C4-2B (cell line): ENCODE measurements at regions not wholly inside any gene's neighbourhood (a gene's known extent, or its start where the extent isn't known, plus 50 kb on each side); places are given as distances from the start of the nearest gene placed in this dataset.

Source experiments
- H3K27ac ChIP-seq: fragments of 450-650 bp; 2 replicates; pipeline ENCODE4 v1.5.1; 2017
- CTCF ChIP-seq: fragments of 450-650 bp; conservative IDR thresholded peaks from 2 replicates; pipeline ENCODE4 v1.5.1; 2017; ENCODE audit warnings: mild to moderate bottlenecking
- ZFX ChIP-seq: fragments of 450-650 bp; IDR thresholded peaks from 2 replicates; pipeline ENCODE4 v1.6.1; 2017

GRCh38 chr13:105329359-105329758 lies 1206.1 kb downstream of the EFNB2 start:
- no peak overlapping the region for H3K27ac ChIP-seq
- TF ChIP-seq ZFX (no peak), CTCF (no peak)

- no peak overlapping the region for H3K27ac ChIP-seq
- no peak for TF ChIP-seq CTCF
- TF ChIP-seq ZFX = no peak
These were observed 1207.2 kb downstream of the EFNB2 start for GRCh38 chr13:105328212-105328611.

GRCh38 chr13:105327581-105328126 lies 1207.8 kb downstream of the EFNB2 start:
- no peak for TF ChIP-seq CTCF
- no peak for TF ChIP-seq ZFX
- H3K27ac ChIP-seq = no peak overlapping the region

GRCh38 chr13:105319875-105320274 lies 1215.6 kb downstream of the EFNB2 start:
- TF ChIP-seq CTCF (no peak), ZFX (no peak)
- no peak overlapping the region for H3K27ac ChIP-seq

GRCh38 chr13:105316731-105317130 lies 1218.7 kb downstream of the EFNB2 start:
- TF ChIP-seq ZFX = no peak
- no peak overlapping the region for H3K27ac ChIP-seq

GRCh38 chr13:105312906-105313305 lies 1222.6 kb downstream of the EFNB2 start:
- H3K27ac ChIP-seq = no peak overlapping the region
- TF ChIP-seq ZFX (no peak), CTCF (no peak)

GRCh38 chr13:105311094-105311493 lies 1224.4 kb downstream of the EFNB2 start:
- no peak overlapping the region for H3K27ac ChIP-seq
- TF ChIP-seq CTCF = no peak
- TF ChIP-seq ZFX = no peak

- H3K27ac ChIP-seq = no peak overlapping the region
- TF ChIP-seq ZFX (no peak), CTCF (no peak)
These were observed 1227.7 kb downstream of the EFNB2 start for GRCh38 chr13:105307776-105308175.
